ENCODE measurements at regions not wholly inside any gene's neighbourhood (a gene's known extent, or its start where the extent isn't known, plus 50 kb on each side); places are given as distances from the start of the nearest gene placed in this dataset.

DNA sequence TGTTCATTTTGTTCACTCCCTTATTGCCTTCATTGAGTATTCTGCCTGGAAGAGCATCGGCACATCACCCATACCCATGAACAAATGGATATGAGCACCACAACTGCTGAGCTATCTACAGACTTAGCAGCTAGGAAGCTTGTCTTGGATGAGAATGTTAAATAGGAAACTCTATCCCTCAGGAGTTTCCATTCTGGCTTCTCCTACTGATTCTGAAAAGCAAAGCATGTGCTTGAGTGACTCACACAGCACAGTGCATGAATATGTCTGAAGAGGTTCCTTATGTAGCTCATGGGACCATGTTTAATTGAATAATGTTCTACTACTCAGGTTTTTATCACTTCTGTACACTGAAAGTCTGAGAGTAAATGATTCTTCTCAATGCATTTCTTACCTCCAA is 57.3 kb upstream of the MXRA5 start:
- no peak overlapping the region for H3K4me3 ChIP-seq (ENCODE audit: low read depth, low read length)
- DNase-seq (ENCODE audit: low read depth): no peak
- TF ChIP-seq CTCF (IDR thresholded peaks at IDR 0.05; ENCODE audit: insufficient read depth, low read depth, low read length, missing control alignments): no peak
